ENCODE measurements at regions not wholly inside any gene's neighbourhood (a gene's known extent, or its start where the extent isn't known, plus 50 kb on each side); places are given as distances from the start of the nearest gene placed in this dataset.

GRCh38 chr22:34645375-34645774, 420.6 kb upstream of the ISX start:
- no peak overlapping the region for H3K4me2 ChIP-seq (ENCODE audit: insufficient read depth, low read length)
- intact Hi-C loops (cut with micrococcal nuclease) = no loop called here
- no peak overlapping the region for H2AFZ ChIP-seq (ENCODE audit: low read depth, low read length)
- dilution Hi-C loops (cut with MboI; ENCODE audit: extremely low pct_ligation_motif_present, low sequenced_read_pairs) = no loop called here
- H3K9ac ChIP-seq (replicated peaks; ENCODE audit: extremely low read depth, insufficient read depth, low read length) = no peak overlapping the region
- H3K27ac ChIP-seq (ENCODE audit: insufficient read depth, low read depth, low read length) = no peak overlapping the region
- no peaks in the 10 kb centered on the region for H4K20me1 ChIP-seq (replicated peaks; ENCODE audit: control insufficient read depth, extremely low read depth, insufficient read depth, low read length)
- ChIA-PET CTCF (no interaction called here), POLR2A (no interaction called here)
- FAIRE-seq = no peak
- H3K9me1 ChIP-seq (replicated peaks; ENCODE audit: control insufficient read depth, extremely low read depth, insufficient read depth, low read length) = no peaks in the 10 kb centered on the region
- H3K9me3 ChIP-seq (replicated peaks; ENCODE audit: control insufficient read depth, insufficient read depth, low read length) = peaks cover 9% of the 10 kb centered on the region
- no peaks in the 10 kb centered on the region for H3K36me3 ChIP-seq (ENCODE audit: control insufficient read depth in 2 of 2, extremely low read depth in 1 of 2, insufficient read depth in 2 of 2, low read length in 2 of 2)
- no peak for DNase-seq (ENCODE audit: low read depth, low spot score)
- no peak overlapping the region for H3K4me3 ChIP-seq (replicated peaks in 1 of 3; ENCODE audit: insufficient read depth in 1 of 3, low read depth in 1 of 3, low read length in 3 of 3)
- H3K4me1 ChIP-seq (ENCODE audit: control insufficient read depth, extremely low read depth, insufficient read depth, low read length) = no peaks in the 10 kb centered on the region
- no peaks in the 10 kb centered on the region for H3K79me2 ChIP-seq (ENCODE audit: control insufficient read depth, insufficient read depth, low read length)
- no peaks in the 10 kb centered on the region for H3K27me3 ChIP-seq (ENCODE audit: control insufficient read depth in 2 of 2, insufficient read depth in 2 of 2, low read length in 2 of 2)
- TF ChIP-seq JUN (IDR thresholded peaks at IDR 0.05; ENCODE audit: borderline replicate concordance, insufficient read depth, insufficient read length, low read depth) (no peak), EZH2 (IDR thresholded peaks at IDR 0.05; ENCODE audit: borderline replicate concordance, low read depth, low read length, severe bottlenecking) (no peak), POLR2A (IDR thresholded peaks at IDR 0.05; ENCODE audit: low read depth, low read length) (no peak), MAX (IDR thresholded peaks at IDR 0.05; ENCODE audit: insufficient read depth, insufficient read length) (no peak), FOS (IDR thresholded peaks at IDR 0.05; ENCODE audit: borderline replicate concordance, insufficient read depth, low read length) (no peak), GATA2 (IDR thresholded peaks at IDR 0.05; ENCODE audit: insufficient read depth, insufficient read length, low read depth, low read length) (no peak), POLR2AphosphoS5 (IDR thresholded peaks at IDR 0.05; ENCODE audit: insufficient read depth, low read depth, low read length) (no peak), CTCF (IDR thresholded peaks at IDR 0.05; ENCODE audit: extremely low read depth in 1 of 2, insufficient read depth in 1 of 2, low read depth in 1 of 2, low read length in 2 of 2) (no peak), MYC (IDR thresholded peaks at IDR 0.05; ENCODE audit: low read depth, low read length) (no peak)
- BruUV-seq (replicated peaks) = no TSS peak

All from endothelial cell of umbilical vein (primary cell).